PFSK-1 (cell line): ENCODE measurements at regions not wholly inside any gene's neighbourhood (a gene's known extent, or its start where the extent isn't known, plus 50 kb on each side); places are given as distances from the start of the nearest gene placed in this dataset.

Source experiments
- FOXP2 ChIP-seq: optimal IDR thresholded peaks from 2 replicates; pipeline ENCODE3; 2011; ENCODE audit warnings: borderline replicate concordance, control low read depth, inconsistent platforms; ENCODE audit not compliant: insufficient read depth; ENCODE audit errors: extremely low read length, extremely low read depth
- POLR2AphosphoS5 ChIP-seq: IDR thresholded peaks from 2 replicates; pipeline ENCODE4 v1.6.1; 2012; ENCODE audit warnings: low read depth, mild to moderate bottlenecking, control low read depth, low read length, moderate library complexity
- TAF1 ChIP-seq: IDR thresholded peaks from 2 replicates; pipeline ENCODE4 v1.6.1; 2012; ENCODE audit warnings: low read length, control low read depth, borderline replicate concordance; ENCODE audit not compliant: insufficient read depth

DNA sequence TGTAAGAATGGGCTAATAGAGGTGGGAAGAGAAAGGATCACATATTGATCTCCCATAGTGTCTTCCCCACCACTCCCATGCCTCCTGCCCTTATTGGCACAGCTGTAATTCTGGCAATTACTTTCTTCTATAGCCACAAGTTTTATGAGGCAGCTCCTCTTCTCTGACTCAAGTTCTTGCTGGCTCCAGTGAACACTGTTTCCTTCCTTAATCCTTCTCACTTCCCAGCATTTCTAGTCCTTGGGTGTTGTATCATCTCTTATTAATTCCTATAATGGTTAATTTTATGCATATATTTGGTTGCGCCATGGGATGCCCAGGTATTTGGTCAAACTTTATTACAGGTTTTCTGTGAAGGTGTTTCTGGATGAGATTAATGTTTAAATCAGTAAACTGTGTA lies 103.3 kb downstream of the MRPL39 start:
- no peak for TF ChIP-seq FOXP2
- no peak for TF ChIP-seq TAF1
- TF ChIP-seq POLR2AphosphoS5, result no peak
